Fibroblast of skin of right quadriceps (primary cell): ENCODE measurements at regions not wholly inside any gene's neighbourhood (a gene's known extent, or its start where the extent isn't known, plus 50 kb on each side); places are given as distances from the start of the nearest gene placed in this dataset.
"Not testable (repeated sequence)": the region's sequence is repeated elsewhere in the genome, so short reads cannot be mapped to it uniquely, and the experiment has no call there.

Source experiments
- DNase-seq: peaks from one replicate; pipeline ENCODE4 v3.0.0-alpha.2; 2013

DNA sequence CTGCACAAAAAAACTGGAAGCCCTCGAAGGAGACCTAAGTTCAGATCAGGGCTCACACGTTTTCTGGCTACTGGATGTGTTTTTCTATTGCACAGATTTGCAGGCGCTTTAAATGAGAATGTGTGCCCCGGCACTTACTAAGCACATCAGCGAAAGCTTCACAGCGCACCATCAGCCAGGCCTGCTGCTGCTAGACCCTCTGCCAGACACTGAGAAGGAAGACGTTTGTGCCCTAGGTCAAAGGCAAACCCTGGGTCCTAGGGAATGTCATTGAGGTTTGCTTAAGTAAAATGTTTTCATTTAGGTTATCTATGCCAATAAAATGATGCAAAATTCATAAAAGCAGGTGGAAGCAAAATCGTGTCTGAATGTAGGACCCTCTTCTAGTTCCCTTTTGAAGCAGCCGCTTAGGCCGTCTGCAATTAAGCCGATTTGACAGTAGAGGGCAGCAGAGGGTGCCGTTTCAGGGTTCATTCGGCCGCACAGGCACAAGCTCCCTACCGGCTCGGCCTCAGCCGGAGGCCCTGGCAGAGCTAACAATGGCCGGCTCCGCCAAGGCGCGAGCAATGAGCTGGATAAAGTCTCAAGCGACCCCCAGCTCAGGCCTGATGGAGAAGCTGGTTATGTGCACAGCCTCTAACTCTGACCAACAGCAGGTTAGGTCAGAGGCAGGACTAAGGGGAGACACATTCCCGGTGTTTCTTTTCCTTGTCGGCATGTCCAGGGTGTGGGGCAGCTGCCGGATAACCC lies 107.2 kb upstream of the FOXA2 start:
- DNase-seq: peak; percentile 65

DNA sequence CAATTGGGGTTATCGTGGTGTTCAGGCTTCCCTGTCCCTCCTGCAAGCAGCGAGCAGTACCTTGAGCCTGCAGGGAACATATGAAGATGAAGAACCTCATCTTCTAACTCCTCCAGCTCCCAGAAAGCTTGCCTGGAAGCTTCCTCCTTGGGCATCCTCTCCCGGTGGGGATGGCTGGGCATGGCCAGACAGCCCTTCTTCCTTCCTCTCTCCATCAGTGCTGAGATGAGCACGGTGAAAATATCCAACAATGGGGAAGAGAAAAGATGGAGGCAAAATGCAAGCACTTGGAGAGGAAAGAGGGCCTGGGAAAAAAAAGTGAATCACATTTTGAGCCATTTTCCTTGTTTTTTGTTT lies 107.7 kb upstream of the FOXA2 start:
- no peak for DNase-seq

DNA sequence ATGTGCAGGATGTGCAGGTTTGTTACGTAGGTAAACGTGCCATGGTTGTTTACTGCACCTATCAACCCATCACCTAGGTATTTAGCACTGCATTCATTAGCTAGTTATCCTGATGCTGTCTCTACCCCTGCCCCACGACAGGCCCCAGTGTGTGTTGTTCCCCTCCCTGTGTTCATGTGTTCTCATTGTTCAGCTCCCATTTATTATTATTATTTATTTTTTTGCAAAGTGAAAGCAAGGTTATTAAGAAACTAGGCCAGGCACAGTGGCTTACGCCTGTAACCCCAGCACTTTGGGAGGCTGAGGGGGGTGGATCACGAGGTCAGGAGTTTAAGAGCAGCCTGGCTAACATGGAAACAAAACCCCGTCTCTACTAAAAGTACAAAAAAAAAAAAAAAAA lies 108.2 kb upstream of the FOXA2 start:
- DNase-seq: not testable (repeated sequence)

DNA sequence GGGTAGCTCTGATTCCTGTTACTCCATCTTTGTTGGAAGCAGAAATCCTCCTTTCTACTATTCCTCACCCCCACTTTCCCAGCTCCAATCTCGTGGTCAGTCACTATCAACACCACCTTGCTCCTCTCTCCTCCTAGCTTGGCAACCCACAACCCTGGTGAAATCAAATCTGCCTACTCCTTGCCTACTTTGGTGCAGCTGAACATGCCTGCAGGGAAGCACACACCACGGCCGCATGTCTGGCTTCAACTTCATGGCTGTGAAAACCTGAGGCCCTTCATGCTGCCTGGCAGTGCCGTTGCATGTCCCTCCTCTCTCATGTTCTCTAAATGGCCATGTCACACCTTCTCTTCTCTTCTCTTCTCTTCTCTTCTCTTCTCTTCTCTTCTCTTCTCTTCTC lies 112.4 kb upstream of the FOXA2 start:
- DNase-seq: no peak

DNA sequence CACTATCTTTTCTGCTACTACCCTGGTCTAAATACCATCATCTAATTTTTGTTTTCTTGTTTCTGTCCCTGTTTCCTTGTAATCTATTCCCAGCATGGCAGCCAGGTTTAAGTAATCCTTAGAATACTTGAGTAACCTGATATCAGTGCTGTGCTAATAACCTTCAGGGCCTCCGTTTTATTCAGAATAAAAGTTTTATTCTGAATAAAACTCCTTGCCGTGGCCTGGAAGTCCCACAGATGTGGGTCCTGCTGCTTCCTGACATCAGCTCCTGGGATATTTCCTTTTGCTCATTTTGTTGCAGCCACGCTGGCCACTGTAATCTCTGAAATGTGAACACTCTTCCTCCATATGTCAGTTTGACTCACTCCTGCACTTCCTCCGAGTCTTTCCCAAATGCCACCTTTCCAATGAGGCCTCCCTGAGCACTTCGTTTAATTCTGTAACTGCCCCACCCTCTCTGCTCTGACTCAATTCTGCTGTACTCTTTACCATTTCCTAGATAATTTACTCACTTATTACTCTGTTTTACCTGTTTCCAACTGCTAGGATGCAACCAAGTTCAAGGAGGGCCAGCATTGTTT lies 114.0 kb upstream of the FOXA2 start:
- no peak for DNase-seq

DNA sequence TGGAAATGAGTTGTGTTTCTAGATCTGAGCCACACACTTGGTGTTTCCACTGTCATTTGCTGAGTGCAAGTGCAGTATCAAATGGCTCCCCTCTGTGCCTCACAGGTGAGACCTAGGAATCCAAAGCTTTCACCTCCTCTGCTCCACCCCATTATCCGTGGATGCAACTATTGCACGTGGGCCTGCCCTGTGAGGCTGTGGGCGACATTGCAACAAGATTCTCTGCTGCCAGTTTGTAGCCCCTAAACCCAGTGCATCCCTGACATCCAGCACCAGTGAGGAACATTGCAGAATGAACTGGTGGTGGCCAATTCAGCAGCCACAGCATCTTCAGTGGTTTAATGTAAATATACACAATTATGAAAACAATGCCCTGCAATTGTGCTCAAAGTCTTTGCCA lies 115.0 kb upstream of the FOXA2 start:
- no peak for DNase-seq

DNA sequence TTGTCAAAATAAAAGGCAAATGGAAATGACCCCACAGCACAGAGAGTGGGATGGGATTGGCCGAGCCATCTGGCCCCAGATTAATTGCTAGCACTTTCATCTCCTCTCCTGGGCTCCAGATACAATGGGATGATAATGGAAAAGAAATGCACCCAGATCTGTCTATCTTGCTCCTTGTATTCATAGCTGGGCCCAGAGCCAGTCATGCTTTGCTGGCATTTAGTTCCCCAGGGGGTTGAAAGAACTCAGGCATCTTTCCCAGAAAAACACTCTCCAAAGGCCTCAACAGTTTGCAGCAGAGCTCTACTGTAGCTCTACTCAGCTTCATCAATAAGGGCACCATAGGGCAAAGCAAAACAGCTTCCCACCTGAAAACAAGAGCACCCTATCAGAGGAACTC lies 116.0 kb upstream of the FOXA2 start:
- DNase-seq: peak; percentile 51

DNA sequence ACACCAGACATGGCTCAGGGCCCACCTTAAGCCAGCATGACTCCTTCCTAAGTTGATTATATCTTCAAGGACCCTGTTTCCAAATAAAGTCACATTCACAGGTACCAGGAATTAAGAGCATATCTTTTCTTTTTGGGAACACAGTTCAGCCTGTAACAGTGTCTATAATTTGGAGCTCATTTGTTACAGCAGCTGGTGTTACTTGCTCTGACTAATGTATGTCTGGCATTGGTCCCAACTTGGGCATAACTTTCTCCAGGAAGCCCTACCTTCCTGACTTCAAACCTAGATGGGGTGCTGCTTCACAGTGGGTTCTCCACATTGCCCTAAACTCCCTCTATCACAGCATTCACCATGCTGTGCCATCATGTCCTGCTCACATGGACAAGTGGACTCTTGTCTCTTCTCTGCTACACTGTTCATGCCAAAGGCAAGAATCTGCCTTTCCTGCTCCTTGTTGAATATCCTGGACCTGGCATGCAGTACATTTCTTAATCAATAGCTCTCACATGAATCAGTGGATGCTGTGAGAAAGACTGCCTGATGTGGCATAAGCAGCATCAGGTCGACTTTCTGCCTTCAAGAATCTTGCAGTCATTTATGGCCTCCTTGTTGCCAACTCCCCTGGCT lies 117.4 kb upstream of the FOXA2 start:
- DNase-seq: no peak

DNA sequence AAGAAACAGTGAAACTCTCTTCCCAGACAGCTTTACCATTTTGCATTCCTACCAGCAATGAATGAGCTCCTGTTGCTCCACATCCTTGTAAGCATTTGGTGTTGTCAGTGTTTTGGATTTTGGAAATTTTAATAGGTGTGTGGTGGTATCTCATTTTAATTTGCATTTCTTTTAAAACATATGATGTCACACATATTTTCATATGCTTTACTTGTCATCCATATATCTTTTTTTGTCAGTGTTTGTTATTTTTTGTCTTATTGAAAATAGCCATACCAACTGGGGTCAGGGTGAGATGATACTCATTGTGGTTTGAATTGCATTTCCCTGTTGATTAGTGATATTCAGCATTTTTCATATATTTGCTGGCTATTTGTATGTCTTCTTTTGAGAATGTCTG lies 119.5 kb upstream of the FOXA2 start:
- DNase-seq: no peak

DNA sequence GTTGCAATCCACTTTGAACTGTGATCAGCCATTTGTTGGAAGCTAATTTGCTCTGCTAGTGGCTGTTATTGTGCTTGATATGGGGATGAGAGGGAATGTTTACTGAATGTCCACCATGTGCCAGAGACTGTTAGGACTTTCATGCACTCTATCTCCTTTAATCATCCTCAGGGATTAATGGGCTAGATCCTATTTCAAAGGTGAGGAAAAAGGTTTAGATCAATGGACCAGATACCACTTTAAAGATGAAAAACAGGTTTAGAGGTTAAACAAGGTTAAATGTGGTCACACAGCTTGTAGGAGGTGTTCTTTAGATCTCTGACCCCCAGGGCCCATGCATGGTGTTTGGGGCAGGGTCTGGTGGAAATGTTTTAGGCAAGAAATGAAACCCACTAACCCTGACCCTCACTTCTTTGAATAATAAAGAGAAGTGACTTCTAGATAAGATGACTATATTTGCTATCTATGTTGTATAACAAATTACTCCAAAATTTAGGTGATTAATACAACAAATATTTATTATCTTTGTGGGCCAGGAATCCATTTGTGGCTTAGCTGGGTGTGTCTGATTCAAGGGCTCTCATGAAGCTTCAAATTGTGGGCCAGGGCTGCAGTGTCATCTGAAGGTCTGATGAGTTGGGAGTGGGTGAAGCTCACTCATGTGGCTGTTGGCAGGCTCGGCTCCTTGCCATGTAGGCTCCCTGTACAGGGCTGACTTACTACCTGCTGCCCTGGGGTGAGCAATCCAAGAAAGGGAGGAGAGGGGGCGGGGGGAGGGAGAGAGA lies 127.8 kb upstream of the FOXA2 start:
- DNase-seq: no peak

DNA sequence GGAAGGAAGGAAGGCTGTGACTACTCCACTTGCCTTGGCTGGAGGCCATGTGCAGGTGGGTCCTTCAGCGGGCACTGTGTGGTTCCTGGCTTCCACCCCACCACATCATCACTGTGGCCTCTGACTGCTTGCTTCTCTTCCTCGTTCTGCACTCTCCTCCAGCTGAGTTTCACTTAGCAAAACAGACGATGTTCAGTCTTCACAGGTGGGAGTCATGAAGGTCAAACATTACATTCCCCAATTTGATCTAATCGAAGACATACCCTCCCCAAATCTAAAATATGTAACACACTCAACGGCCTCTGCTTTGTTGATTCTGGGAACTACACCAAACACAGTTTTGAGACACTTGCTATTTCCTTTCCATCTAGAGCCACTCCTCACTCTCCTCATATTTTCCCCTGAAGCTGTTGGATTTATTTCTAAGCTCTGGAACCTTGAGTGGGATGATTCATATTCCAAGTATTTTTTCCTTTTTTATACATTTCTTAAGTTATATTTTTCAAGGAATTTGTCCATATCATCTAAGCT lies 132.5 kb upstream of the FOXA2 start:
- DNase-seq: peak; percentile 16

DNA sequence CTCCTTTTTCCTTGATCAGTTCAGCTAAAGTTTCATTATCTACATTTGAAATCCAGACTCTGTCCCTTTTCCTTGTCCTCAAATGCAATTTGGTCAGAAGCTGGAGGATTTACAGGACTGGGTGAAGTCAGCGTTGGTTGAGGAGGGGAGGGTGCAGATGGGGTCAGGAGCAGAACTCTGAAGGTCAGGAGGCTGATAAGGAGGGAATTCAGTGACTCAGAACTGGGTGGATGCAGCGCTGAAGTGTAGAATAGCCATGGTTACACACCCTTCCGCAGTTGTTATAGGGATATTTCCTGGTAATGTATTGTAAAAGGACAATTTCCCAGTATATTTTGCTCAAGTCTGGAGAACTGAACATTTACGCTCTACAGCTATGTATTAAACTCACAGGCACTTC lies 133.1 kb upstream of the FOXA2 start:
- DNase-seq: no peak

DNA sequence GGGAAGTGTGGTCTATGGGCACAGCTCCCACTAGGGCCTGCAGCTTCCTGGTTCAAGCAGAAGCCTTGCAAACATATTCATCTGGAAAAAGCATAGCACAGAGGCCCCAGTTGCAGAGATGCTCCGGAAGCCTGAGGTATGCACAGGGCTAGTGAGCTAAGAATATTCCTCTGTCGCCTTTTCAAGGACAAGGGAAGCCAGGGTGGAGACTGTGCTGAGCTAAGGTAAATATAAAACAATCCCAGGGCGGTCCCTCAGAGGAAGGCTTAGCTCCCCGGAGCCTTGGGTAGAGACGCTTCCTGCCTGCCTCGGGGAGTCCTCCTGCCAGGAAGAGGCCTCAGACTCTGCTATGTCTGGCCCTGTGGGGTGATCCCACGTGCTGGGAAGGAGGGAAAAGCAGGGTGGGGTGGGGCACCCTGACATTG lies 134.8 kb upstream of the FOXA2 start:
- no peak for DNase-seq

DNA sequence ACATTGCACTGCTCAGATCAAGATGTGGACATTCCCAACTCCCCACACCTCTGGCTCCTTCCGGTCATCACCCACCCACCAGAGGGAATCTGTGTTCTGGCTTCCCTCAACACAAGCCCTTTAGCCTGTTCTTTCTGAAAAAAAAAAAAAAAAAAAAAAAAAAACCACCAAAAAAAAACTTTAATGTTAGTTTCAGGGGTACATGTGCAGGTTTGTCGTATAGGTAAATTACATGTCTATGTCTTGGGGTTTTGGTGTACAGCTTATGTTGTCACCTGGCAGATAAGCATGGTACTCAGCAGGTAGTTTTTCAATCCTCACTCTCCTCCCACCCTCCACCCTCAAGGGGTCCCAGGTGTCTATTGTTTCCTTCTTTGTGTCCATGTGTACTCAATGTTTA lies 135.8 kb upstream of the FOXA2 start:
- no peak for DNase-seq

DNA sequence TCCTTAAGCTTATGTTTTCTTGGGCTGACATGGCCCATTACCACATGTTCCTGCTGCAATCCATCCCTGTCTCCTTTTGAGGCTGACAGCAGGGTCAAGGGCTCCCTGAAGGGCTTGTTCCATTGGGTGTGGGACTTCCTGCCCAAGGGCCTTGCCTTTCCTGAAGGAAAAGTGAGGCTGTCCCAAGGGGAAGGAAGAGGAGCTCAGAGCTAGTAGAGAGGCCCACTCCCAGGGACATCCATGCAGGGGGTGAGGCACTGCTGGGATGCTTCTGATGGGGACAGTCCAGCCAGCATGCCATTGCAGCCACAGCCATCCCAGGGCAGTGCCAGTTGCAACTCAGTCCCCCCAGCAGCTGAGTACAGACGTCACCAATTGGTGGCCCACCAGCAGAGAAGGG lies 138.4 kb upstream of the FOXA2 start:
- DNase-seq: no peak

DNA sequence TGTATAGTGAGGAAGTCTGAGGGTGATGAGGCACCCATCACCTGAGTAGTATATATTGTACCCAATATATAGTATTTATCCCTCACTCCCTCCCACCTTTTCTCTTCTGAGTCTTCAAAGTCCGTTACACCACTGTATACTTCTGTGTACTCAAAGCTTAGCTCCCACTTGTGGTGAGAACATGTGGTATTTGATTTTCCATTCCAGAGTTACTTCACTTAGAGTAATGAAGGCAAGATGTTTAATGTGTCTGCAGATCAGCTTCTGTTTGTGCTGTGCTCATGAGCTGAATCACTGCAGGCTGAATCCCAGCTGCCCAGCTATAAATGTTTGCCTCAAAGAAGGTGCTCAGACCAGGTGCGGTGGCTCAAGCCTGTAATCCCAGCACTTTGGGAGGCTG lies 139.3 kb upstream of the FOXA2 start:
- DNase-seq: peak; percentile 55

DNA sequence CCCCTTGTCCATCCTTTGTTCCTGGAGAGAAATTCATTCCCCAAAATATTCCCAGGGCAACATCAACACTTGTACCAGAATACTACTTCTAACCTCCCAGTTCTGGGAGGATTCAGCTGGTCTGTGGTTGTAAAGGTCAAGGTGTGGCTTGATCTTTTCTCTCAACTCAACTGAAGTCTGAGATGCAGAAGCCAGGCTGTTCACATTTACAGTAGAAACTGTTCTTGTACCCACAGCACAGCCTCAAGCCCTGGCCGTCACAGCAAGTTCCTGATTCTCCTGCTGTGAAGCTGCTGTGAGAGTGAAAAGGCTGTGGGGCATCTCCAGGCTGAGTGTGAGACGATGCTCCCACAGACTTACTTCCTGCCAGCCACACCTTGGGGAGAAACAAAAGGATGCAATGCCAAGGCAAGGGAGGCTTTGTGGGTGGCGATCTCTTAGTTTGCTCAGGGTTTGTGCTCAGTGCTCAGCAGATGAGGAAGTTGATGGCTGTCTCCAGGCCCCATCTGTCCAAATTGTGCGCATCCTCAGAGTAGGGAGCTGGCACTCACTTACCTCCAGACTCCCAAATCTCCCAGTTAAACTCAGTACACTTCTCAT lies 143.9 kb upstream of the FOXA2 start:
- DNase-seq: no peak

DNA sequence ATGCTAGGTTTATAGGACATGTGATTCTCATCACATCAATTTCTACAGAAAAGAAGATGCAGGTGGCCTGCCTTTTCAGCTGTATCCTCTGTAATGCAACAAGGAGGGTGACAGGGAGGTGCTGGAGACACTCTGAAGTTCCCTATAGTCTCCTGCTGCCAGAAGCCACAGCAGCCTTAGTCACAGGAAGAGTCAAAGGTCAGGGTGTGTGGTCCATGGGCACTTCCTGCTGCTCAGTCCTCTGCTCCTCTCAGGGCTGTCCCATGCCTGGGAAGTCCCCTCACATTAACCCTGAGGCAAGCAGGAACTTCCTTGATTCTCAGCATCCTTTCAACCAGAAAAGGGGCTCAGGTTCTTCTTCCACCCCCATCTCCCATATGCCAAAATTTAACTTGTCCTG lies 144.8 kb upstream of the FOXA2 start:
- no peak for DNase-seq

DNA sequence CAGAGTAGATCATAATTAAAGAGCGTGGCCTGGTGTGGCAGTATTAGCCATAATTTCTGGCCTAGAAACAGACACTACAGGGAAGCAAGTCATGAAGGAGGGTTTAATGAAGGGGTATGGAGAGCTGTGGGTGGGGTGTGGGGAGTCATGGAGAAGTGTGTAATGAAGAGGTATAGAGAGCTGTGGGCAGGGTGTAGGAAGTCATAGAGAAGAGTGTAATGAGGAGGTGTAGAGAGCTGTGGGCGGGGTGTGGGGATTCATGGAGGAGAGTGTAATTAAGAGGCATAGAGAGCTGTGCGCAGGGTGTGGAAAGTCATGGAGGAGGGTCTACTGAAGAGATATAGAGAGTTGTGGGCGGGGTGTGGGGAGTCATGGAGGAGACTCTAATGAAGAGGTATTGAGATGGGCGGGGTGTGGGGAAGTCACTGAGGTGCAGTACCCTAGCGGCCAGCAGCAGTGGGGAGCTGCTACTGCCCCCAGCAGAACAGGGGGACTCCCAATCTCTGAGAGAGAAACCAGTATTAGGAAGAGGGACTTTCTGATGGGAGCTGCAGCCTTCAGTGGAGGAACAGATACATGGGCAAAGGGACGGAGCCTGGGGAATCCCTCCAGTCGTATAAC lies 145.4 kb upstream of the FOXA2 start:
- DNase-seq: no peak

DNA sequence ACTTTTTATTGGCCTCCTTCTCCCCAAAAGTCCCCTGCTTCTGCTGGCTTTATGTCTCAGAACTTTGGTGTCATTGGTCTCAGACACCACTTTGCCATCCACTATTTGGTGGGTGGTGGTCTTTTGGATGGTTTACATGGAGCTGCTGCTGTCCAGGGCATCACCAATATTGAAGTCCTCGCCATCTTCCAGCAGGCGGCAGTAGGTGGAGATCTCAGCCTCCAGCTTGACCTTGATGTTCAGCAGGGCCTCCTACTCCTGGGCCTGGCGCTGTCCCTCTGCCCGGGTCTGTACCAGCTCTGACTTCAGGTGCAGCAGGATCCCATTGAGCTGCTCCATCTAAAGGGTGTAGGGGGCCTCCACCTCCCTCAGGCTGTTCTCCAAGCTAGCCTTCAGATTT lies 148.4 kb upstream of the FOXA2 start:
- no peak for DNase-seq

DNA sequence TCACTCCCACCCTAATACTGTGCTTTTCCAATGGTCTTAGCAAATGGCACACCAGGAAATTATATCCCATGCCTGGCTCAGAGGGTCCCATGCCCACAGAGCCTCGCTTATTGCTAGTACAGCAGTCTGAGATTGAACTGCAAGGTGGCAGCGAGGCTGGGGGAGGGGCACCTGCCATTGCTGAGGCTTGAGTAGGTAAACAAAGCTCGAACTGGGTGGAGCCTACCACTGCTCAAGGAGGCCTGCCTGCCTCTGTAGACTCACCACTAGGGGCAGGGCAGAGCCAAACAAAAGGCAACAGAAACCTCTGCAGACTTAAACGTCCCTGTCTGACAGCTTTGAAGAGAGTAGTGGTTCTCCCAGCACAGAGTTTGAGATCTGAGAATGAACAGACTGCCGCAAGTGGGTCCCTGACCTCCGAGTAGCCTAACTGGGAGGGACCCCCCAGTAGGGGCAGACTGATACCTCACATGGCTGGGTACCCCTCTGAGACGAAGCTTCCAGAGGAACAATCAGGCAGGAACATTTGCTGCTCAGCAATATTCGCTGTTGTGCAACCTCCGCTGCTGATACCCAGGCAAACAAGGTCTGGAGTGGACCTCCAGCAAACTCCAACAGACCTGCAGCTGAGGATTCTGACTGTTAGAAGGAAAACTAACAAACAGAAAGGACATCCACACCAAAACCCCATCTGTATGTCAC lies 150.7 kb upstream of the FOXA2 start:
- DNase-seq: not testable (repeated sequence)

DNA sequence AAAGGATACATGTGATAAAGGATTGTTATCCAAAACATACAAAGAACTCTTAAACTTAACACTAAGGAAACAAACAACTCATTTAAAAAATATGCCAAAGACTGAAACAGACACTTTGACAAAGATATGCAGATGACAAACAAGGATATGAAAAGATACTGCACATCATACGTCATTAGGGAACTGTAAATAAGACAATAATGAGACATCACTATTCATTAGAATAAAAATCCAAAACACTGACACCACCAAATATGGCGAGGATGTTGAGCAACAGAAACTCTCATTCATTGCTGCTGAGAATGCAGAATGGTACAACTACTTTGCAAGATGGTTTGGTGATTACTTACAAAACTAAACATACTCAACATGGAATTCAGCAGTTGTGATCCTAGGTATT lies 156.5 kb upstream of the FOXA2 start:
- DNase-seq: no peak
